ENCODE measurements at regions not wholly inside any gene's neighbourhood (a gene's known extent, or its start where the extent isn't known, plus 50 kb on each side); places are given as distances from the start of the nearest gene placed in this dataset.

DNA sequence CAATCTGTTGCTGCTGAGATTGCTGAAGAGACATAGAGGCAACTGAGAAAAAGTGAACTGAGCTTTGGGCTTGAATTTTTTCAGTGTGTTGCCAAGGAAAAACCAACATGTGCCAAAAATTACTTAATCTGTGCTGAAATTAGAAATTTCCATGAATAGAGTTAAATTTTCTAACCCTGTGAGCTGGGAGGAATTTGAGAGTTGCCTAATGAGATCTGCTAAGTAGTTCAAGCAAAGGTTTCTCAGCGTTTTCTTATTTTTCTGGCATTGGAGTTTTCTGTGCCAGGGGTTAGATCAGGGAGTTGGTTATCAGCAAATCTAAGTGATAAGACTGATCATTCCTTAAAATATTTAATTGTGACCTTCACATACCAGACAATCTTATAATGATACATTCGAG is 457.5 kb upstream of the GNPDA2 start:
- no peak for DNase-seq (ENCODE audit: low read depth)
- no peak overlapping the region for H3K4me3 ChIP-seq (ENCODE audit: low read depth, low read length)

DNA sequence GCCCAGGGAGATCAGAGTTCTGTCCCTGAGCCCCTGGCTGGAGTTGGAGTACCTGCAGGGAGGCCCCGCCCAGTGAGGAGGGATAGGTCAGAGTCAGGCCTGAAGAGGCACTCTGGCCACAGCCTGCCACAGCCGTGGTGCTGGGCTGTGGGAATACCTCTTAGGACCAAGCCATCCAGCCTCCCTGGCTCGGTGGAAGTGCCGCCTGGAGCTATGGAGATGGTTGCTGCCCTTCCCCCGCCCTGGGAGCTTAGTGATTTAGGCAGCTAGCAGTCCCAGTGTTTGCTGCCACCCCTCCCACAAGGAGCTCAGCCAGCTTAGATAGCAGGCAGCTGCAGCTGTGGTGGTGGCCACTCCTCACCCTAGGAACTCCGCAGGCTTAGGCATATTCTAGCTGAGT is 446.3 kb upstream of the GNPDA2 start:
- no peak overlapping the region for H3K4me3 ChIP-seq (ENCODE audit: low read depth, low read length)
- no peak for DNase-seq (ENCODE audit: low read depth)

GRCh38 chr4:45160951-45161350 is 434.6 kb upstream of the GNPDA2 start:
- H3K4me3 ChIP-seq (ENCODE audit: low read depth, low read length): no peak overlapping the region
- DNase-seq (ENCODE audit: low read depth): no peak

DNA sequence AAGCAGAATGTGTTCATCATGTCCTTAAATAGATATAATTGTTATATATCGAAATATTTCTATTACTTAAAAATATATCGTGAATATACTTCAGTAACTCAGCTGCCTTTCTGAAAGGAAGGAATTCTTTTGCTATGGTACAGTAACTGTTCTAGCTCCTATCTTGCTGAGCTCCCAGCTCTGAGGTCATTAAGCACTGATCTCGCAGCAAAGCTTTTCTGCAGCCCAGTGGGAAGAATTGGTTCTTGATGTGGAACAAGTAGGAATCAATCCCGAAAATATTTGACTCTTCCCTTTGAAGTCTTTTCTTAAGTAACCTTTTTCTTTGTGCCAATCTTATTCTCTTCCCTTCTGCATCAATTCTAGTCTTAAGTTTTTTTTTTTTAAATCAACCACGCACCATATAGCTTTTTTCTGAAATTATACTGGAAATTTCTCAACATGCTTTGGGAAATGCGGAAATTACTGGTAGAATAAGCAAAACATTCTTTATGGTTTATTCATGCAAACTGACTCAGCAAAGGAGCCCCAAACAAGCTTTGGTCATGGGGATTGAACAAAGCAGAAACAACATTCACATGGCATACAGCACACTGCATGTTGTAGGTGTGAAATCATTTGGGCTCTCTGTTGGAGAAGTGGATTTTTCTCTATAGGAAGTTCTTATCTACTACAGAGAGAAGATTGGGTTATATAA is 428.9 kb upstream of the GNPDA2 start:
- no peak for DNase-seq (ENCODE audit: low read depth)
- H3K4me3 ChIP-seq (ENCODE audit: low read depth, low read length): no peak overlapping the region

- no peak overlapping the region for H3K4me3 ChIP-seq (ENCODE audit: low read depth, low read length)
- DNase-seq (ENCODE audit: low read depth): no peak
Observed at GRCh38 chr4:45147866-45148265, 421.5 kb upstream of the GNPDA2 start.

- H3K4me3 ChIP-seq (ENCODE audit: low read depth, low read length): no peak overlapping the region
- DNase-seq (ENCODE audit: low read depth): no peak
Observed at GRCh38 chr4:45131020-45131419, 404.7 kb upstream of the GNPDA2 start.

DNA sequence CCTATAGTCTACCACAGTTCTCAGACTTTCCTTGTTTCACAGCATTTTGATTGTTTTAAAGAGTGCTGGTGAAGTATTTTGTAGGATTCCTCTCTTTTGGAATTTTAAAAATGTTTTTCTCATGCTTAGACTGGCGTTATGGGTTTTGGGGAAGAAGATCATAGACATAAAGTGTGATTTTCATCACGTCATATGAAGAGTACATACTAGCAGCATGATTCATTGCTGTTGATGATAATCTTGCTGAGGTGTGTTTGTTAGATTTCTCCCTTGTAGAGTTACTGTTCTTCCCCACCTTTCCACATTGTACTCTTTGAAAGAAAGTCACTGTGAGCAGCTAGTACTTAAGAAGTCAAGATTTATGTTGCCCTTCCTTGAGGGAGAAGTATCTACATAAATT is 396.1 kb upstream of the GNPDA2 start:
- no peak for DNase-seq (ENCODE audit: low read depth)
- H3K4me3 ChIP-seq (ENCODE audit: low read depth, low read length): no peak overlapping the region

DNA sequence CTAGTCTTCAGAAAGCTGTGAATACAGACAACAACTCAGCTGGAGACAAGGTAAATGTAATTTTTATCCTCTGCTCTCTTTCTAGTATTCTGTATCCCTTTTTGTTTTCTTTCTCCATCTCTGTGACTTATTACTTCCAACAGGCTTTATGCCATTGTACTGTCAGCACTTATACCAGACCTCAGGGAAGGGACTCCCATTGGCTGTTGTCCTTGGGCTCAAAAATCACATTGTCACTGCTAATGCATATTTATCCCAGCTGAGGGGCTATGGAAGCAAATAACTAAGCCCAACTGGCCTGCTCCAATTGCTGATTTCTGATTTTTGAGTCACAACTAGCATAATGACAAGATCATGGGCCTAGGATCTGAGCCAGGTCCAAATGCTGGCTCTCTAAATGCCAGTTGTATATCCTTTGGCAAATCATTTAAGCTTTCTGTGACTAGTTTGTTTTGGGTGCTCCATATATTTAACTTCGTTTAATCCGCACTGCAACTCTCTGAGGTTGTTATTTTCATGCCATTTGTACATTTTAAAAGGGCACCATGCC is 395.1 kb upstream of the GNPDA2 start:
- no peak for DNase-seq (ENCODE audit: low read depth)
- no peak overlapping the region for H3K4me3 ChIP-seq (ENCODE audit: low read depth, low read length)

DNA sequence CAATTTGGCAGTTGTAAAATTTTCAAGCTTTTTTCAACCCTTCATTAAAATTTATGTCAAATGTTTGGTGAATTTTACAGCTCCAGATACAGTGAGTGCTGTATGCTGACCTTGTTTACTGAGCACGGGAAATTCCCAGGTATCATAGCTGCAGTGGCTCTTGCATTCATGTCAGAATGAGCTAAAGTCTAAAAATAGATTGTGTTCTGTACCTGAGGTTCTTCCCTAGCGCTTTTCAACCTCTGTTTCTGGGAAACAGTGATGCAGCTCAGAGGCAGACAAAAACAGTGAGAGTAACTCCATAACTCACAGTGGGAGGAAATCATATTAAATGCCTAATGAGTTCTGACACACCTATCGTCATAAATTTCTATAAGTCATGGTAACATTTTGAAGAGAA is 393.8 kb upstream of the GNPDA2 start:
- no peak overlapping the region for H3K4me3 ChIP-seq (ENCODE audit: low read depth, low read length)
- DNase-seq (ENCODE audit: low read depth): no peak

DNA sequence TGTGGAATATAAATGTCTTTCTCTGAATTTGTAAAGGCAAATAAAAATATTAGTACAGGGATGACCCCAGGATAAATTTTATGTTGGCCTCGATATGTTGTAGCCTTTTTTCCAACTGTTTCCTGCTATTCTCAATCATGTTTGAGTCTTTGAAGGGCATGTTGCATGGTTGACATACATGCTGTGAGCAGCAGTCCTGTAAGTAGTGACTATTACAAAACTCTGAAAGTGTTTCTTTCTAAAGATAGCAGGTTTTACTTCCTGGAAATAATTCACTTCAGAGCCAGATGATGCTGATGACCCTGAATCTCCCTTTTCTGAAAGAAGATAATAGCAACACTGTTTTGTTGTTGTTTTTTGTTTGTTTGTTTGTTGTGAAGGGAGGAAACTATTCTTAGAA is 393.0 kb upstream of the GNPDA2 start:
- no peak overlapping the region for H3K4me3 ChIP-seq (ENCODE audit: low read depth, low read length)
- no peak for DNase-seq (ENCODE audit: low read depth)

DNA sequence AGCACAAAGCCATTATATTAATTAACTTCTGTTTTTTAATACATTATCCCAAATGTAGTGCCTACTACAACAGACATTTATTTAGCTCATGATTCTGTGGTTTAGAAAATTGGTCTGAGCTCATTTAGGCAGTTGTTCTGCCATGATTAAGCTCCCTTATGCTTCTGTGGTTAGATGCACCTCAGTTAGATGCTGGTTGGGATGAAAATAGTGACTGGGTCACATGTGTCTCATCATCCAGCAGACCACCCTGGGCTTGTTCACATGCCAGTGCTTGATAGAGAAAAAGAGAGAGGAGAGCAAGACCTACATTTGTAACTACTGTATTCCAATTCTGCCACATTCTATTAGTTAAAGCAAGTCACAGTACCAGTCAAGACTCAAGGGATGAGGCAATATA is 376.4 kb upstream of the GNPDA2 start:
- DNase-seq (ENCODE audit: low read depth): no peak
- H3K4me3 ChIP-seq (ENCODE audit: low read depth, low read length): no peak overlapping the region

- H3K4me3 ChIP-seq (ENCODE audit: low read depth, low read length): no peak overlapping the region
- no peak for DNase-seq (ENCODE audit: low read depth)
Observed at GRCh38 chr4:45100956-45101818, 374.8 kb upstream of the GNPDA2 start.

DNA sequence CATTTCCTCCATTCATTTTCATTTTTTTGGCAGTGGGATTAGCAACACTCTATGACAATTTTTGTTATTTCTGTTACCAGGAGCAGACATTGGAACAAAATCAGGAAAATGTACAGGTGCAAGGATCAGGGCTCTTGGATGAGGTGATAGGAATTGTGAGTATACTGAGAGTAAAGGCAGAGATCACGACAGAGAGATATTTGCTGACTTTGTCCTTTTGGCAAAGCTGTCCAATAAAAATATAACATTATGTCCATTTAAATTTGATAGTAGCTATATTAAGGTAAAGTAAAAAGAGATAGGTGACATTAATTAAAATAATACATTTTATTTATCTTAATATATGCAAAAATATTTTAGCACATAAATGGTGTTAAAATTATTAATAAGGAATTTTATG is 373.1 kb upstream of the GNPDA2 start:
- no peak overlapping the region for H3K4me3 ChIP-seq (ENCODE audit: low read depth, low read length)
- DNase-seq (ENCODE audit: low read depth): no peak

DNA sequence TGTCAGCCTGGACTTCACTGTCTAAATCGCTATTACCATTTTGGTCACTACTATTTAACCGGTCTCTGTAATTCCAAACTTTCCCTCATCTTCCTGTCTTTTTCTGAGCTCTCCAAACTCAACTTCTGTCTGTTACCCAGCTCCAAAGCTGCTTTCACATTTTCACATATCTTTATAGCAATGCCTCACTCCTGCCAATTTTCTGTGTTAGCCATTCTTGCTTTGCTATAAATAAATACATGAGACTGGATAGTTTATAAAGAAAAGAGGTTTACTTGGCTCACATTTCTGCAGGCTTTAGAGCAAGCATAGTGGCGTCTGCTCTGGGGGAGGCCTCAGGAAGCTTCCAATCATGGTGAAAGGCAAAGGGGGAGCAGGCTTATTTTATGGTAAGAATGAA is 368.3 kb upstream of the GNPDA2 start:
- H3K4me3 ChIP-seq (ENCODE audit: low read depth, low read length): no peak overlapping the region
- no peak for DNase-seq (ENCODE audit: low read depth)

GRCh38 chr4:45082101-45082500 is 355.7 kb upstream of the GNPDA2 start:
- DNase-seq (ENCODE audit: low read depth): no peak
- H3K4me3 ChIP-seq (ENCODE audit: low read depth, low read length): no peak overlapping the region

- no peak for DNase-seq (ENCODE audit: low read depth)
- H3K4me3 ChIP-seq (ENCODE audit: low read depth, low read length): no peak overlapping the region
Observed at GRCh38 chr4:45079616-45080015, 353.3 kb upstream of the GNPDA2 start.

- DNase-seq (ENCODE audit: low read depth): no peak
- no peak overlapping the region for H3K4me3 ChIP-seq (ENCODE audit: low read depth, low read length)
Observed at GRCh38 chr4:45078201-45078600, 351.8 kb upstream of the GNPDA2 start.

DNA sequence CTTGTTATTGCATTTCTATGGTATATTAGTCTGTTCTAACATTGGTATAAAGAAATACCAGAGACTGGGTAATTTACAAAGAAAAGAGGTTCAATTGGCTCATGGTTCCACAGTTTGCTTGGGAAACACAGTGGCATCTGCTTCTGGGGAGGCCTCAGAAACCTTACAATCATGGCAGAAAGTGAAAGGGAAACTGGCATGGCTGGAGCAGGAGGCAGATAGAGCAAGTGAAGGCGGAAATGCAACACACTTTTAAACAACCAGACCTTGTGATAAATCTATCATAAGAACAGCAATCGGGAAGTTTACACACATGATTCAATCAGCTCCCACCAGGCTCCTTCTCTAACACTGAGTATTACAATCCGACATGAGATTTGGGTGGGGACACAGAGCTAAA is 346.6 kb upstream of the GNPDA2 start:
- H3K4me3 ChIP-seq (ENCODE audit: low read depth, low read length): no peak overlapping the region
- no peak for DNase-seq (ENCODE audit: low read depth)

DNA sequence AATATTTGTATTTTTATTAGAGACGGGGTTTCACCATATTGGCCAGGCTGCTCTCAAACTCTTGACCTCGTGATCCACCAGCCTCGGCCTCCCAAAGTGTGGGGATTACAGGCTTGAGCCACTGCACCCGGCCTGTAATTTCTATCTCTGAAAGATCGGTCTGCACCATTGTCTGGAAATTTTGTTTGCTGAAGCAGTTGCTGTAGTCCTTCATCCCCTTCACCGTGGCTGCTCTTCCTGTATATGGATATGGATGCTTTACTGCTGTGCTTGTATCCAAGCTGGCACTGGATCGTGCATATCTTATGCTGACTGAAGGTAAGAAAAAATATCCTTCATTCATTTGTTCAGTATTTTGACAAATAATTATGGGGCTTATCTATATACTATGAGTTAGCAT is 338.4 kb upstream of the GNPDA2 start:
- DNase-seq (ENCODE audit: low read depth): no peak

GRCh38 chr4:45063696-45064095 is 337.3 kb upstream of the GNPDA2 start:
- no peak for DNase-seq (ENCODE audit: low read depth)
- H3K4me3 ChIP-seq (ENCODE audit: low read depth, low read length): no peak overlapping the region

More for the DNA sequence above, 338.4 kb upstream of the GNPDA2 start:
- H3K4me3 ChIP-seq (ENCODE audit: low read depth, low read length): no peak overlapping the region

All from skeletal muscle cell (primary cell).